Activated T-cell treated with anti-CD3 and anti-CD28 coated beads for 48 hours (primary cell): ENCODE measurements at regions not wholly inside any gene's neighbourhood (a gene's known extent, or its start where the extent isn't known, plus 50 kb on each side); places are given as distances from the start of the nearest gene placed in this dataset.

Experiments used
- DNase-seq: peaks from one replicate; pipeline ENCODE4 v3.0.0-alpha.2; 2020; ENCODE audit warnings: low read depth

GRCh38 chr9:108549184-108549583 lies 306.6 kb downstream of the ACTL7B start:
- DNase-seq: no peak

GRCh38 chr9:108547411-108548135 lies 308.2 kb downstream of the ACTL7B start:
- no peak for DNase-seq

GRCh38 chr9:108546215-108546614 lies 309.6 kb downstream of the ACTL7B start:
- no peak for DNase-seq

- DNase-seq: no peak
Observed at GRCh38 chr9:108545436-108545835, 310.4 kb downstream of the ACTL7B start.

- DNase-seq: no peak
Observed at GRCh38 chr9:108544866-108545265, 310.9 kb downstream of the ACTL7B start.

- no peak for DNase-seq
Observed at GRCh38 chr9:108543251-108543778, 312.5 kb downstream of the ACTL7B start.

- DNase-seq: no peak
Observed at GRCh38 chr9:108537756-108538155, 318.0 kb downstream of the ACTL7B start.

- DNase-seq: no peak
Observed at GRCh38 chr9:108536836-108537601, 318.8 kb downstream of the ACTL7B start.

GRCh38 chr9:108535526-108535925 lies 320.3 kb downstream of the ACTL7B start:
- DNase-seq: no peak

GRCh38 chr9:108534741-108535140 lies 321.0 kb downstream of the ACTL7B start:
- DNase-seq: no peak

GRCh38 chr9:108530141-108530540 lies 325.6 kb downstream of the ACTL7B start:
- DNase-seq: no peak

GRCh38 chr9:108528231-108528630 lies 327.6 kb downstream of the ACTL7B start:
- no peak for DNase-seq

- no peak for DNase-seq
Observed at GRCh38 chr9:108526518-108526917, 329.3 kb downstream of the ACTL7B start.

- no peak for DNase-seq
Observed at GRCh38 chr9:108525186-108525585, 330.6 kb downstream of the ACTL7B start.

GRCh38 chr9:108521063-108521590 lies 334.7 kb downstream of the ACTL7B start:
- no peak for DNase-seq

GRCh38 chr9:108519437-108519836 lies 336.3 kb downstream of the ACTL7B start:
- no peak for DNase-seq

- no peak for DNase-seq
Observed at GRCh38 chr9:108517651-108518365, 338.0 kb downstream of the ACTL7B start.

GRCh38 chr9:108516391-108516790 lies 339.4 kb downstream of the ACTL7B start:
- no peak for DNase-seq

- DNase-seq: no peak
Observed at GRCh38 chr9:108515856-108516255, 339.9 kb downstream of the ACTL7B start.

GRCh38 chr9:108512426-108513173 lies 343.2 kb downstream of the ACTL7B start:
- no peak for DNase-seq

GRCh38 chr9:108511307-108511706 lies 344.5 kb downstream of the ACTL7B start:
- DNase-seq: no peak

GRCh38 chr9:108496846-108497245 lies 358.9 kb downstream of the ACTL7B start:
- DNase-seq: no peak
